Pons (tissue), 1 donor: ENCODE measurements at regions not wholly inside any gene's neighbourhood (a gene's known extent, or its start where the extent isn't known, plus 50 kb on each side); places are given as distances from the start of the nearest gene placed in this dataset.
"Not testable (repeated sequence)": the region's sequence is repeated elsewhere in the genome, so short reads cannot be mapped to it uniquely, and the experiment has no call there.

Experiments
- DNase-seq: peaks from one replicate; pipeline ENCODE4 v3.0.0-alpha.2; 2016; ENCODE audit warnings: low spot score

- no peak for DNase-seq
Measured at GRCh38 chr13:103523858-103524257, 457.6 kb upstream of the SLC10A2 start.

- no peak for DNase-seq
Measured at GRCh38 chr13:103521532-103521931, 455.3 kb upstream of the SLC10A2 start.

- no peak for DNase-seq
Measured at GRCh38 chr13:103517768-103518102, 451.5 kb upstream of the SLC10A2 start.

- DNase-seq, result no peak
Measured at GRCh38 chr13:103517066-103517767, 451.0 kb upstream of the SLC10A2 start.

GRCh38 chr13:103516015-103516795, 450.0 kb upstream of the SLC10A2 start:
- DNase-seq, result no peak

- DNase-seq, result no peak
Measured at GRCh38 chr13:103515410-103515809, 449.2 kb upstream of the SLC10A2 start.

- DNase-seq, result no peak
Measured at GRCh38 chr13:103514619-103515018, 448.4 kb upstream of the SLC10A2 start.

- DNase-seq, result no peak
Measured at GRCh38 chr13:103514188-103514587, 448.0 kb upstream of the SLC10A2 start.

- no peak for DNase-seq
Measured at GRCh38 chr13:103510007-103510535, 443.9 kb upstream of the SLC10A2 start.

GRCh38 chr13:103497404-103497803, 431.2 kb upstream of the SLC10A2 start:
- DNase-seq, result no peak

GRCh38 chr13:103487841-103488240, 421.6 kb upstream of the SLC10A2 start:
- DNase-seq, result no peak

- DNase-seq, result no peak
Measured at GRCh38 chr13:103473081-103473480, 406.9 kb upstream of the SLC10A2 start.

GRCh38 chr13:103471896-103472295, 405.7 kb upstream of the SLC10A2 start:
- no peak for DNase-seq

GRCh38 chr13:103469771-103470170, 403.6 kb upstream of the SLC10A2 start:
- DNase-seq, result no peak

GRCh38 chr13:103466761-103467160, 400.5 kb upstream of the SLC10A2 start:
- DNase-seq, result no peak

- DNase-seq, result not testable (repeated sequence)
Measured at GRCh38 chr13:103460246-103460645, 394.0 kb upstream of the SLC10A2 start.

GRCh38 chr13:103457050-103457449, 390.8 kb upstream of the SLC10A2 start:
- DNase-seq, result not testable (repeated sequence)

GRCh38 chr13:103451656-103452055, 385.4 kb upstream of the SLC10A2 start:
- no peak for DNase-seq

GRCh38 chr13:103443604-103444003, 377.4 kb upstream of the SLC10A2 start:
- DNase-seq, result no peak

- DNase-seq, result no peak
Measured at GRCh38 chr13:103437651-103438050, 371.4 kb upstream of the SLC10A2 start.

GRCh38 chr13:103436057-103436654, 369.9 kb upstream of the SLC10A2 start:
- DNase-seq, result no peak

GRCh38 chr13:103431856-103432255, 365.6 kb upstream of the SLC10A2 start:
- DNase-seq, result no peak

GRCh38 chr13:103430368-103430767, 364.2 kb upstream of the SLC10A2 start:
- DNase-seq, result no peak
